Naive thymus-derived CD8-positive, alpha-beta T cell (primary cell): ENCODE measurements at regions not wholly inside any gene's neighbourhood (a gene's known extent, or its start where the extent isn't known, plus 50 kb on each side); places are given as distances from the start of the nearest gene placed in this dataset.

Experiments used
- ATAC-seq, 2 donors: fragments of 150-1000 bp; cut with Tn5 transposase in 1 of 2; sonication (Bioruptor Pico), chemical (Tn5 transposase) in 1 of 2; 1 replicate in 1 of 2; 2 replicates in 1 of 2; pipeline ENCODE4 v1.10.0; 2021; ENCODE audit warnings: mild to moderate bottlenecking in 2 of 2, moderate library complexity in 2 of 2
- POLR2A ChIA-PET: fragments of 350-600 bp; sonication (Branson Sonifier 250); formaldehyde crosslinking; loops from one replicate; lab custom pipeline; 2021; ENCODE audit warnings: antibody characterized with exemption; lab: Charles Lee
- DNase-seq, 10 donors: peaks; one replicate each; pipeline versions ENCODE4 v3.0.0 to v3.0.0-alpha.2; 2020 to 2022
- H3K27ac Mint-ChIP-seq, 10 donors: one replicate each; pipeline ENCODE4 v1.8.0; 2020 to 2022; ENCODE audit warnings: mild to moderate bottlenecking in 10 of 10, mixed read lengths in 10 of 10, moderate library complexity in 4 of 10, inconsistent platforms in 1 of 10
- H3K27me3 Mint-ChIP-seq, 5 donors: one replicate each; pipeline ENCODE4 v1.8.0; 2021 to 2022; ENCODE audit warnings: mixed read lengths in 5 of 5
- H3K36me3 Mint-ChIP-seq, 3 donors: one replicate each; pipeline ENCODE4 v1.8.0; 2020 to 2022; ENCODE audit warnings: mixed read lengths in 3 of 3, mild to moderate bottlenecking in 2 of 3, inconsistent platforms in 1 of 3
- H3K4me1 Mint-ChIP-seq, 4 donors: one replicate each; pipeline ENCODE4 v1.8.0; 2021 to 2022; ENCODE audit warnings: mixed read lengths in 4 of 4
- H3K4me3 Mint-ChIP-seq, 10 donors: one replicate each; pipeline ENCODE4 v1.8.0; 2020 to 2022; ENCODE audit warnings: mild to moderate bottlenecking in 10 of 10, mixed read lengths in 10 of 10, moderate library complexity in 6 of 10, inconsistent platforms in 1 of 10
- H3K9me3 Mint-ChIP-seq, 9 donors: one replicate each; pipeline ENCODE4 v1.8.0; 2020 to 2022; ENCODE audit warnings: mixed read lengths in 9 of 9, mild to moderate bottlenecking in 3 of 9, inconsistent platforms in 1 of 9, moderate library complexity in 1 of 9

DNA sequence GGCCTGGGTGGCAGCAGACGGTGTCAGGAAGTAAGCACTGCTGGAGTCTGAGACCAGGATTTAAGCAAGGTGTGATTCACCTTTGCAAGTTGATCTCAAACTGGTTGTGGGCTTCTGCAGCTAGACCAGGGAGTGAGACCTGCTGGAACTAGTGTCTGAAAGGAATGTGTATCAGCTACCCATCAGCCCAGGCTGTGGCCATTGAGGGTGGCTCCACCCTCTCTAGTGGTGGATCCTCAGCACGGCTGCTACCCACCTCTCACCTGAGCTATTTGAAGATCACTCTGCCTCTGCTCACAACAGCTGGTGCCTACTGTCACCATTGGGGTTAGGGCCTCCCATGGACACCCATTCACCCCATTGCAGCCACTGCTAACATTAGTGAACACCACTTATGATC is 140.3 kb upstream of the DCBLD2 start:
- H3K9me3 Mint-ChIP-seq, result peaks cover 0 to 20% (median 2%) of the 10 kb centered on the region in 9 donors
- ATAC-seq, result no peak
- POLR2A ChIA-PET, result no interaction called here
- H3K4me3 Mint-ChIP-seq, result no peak overlapping the region
- H3K27me3 Mint-ChIP-seq, result peaks cover 0 to 9% (median 0%) of the 10 kb centered on the region in 5 donors
- H3K27ac Mint-ChIP-seq, result no peak overlapping the region
- H3K36me3 Mint-ChIP-seq, result no peaks in the 10 kb centered on the region
- no peaks in the 10 kb centered on the region for H3K4me1 Mint-ChIP-seq
- DNase-seq, result no peak

GRCh38 chr3:99031778-99032177 is 130.3 kb upstream of the DCBLD2 start:
- no peak overlapping the region for H3K27ac Mint-ChIP-seq
- H3K4me1 Mint-ChIP-seq, result no peaks in the 10 kb centered on the region
- H3K9me3 Mint-ChIP-seq, result peaks cover 0 to 23% (median 12%) of the 10 kb centered on the region in 9 donors
- peaks cover 0 to 8% (median 5%) of the 10 kb centered on the region in 3 donors for H3K36me3 Mint-ChIP-seq
- POLR2A ChIA-PET, result no interaction called here
- H3K27me3 Mint-ChIP-seq, result peaks cover 0 to 14% (median 4%) of the 10 kb centered on the region in 5 donors
- H3K4me3 Mint-ChIP-seq, result no peak overlapping the region
- DNase-seq (no peak), ATAC-seq (no peak)

DNA sequence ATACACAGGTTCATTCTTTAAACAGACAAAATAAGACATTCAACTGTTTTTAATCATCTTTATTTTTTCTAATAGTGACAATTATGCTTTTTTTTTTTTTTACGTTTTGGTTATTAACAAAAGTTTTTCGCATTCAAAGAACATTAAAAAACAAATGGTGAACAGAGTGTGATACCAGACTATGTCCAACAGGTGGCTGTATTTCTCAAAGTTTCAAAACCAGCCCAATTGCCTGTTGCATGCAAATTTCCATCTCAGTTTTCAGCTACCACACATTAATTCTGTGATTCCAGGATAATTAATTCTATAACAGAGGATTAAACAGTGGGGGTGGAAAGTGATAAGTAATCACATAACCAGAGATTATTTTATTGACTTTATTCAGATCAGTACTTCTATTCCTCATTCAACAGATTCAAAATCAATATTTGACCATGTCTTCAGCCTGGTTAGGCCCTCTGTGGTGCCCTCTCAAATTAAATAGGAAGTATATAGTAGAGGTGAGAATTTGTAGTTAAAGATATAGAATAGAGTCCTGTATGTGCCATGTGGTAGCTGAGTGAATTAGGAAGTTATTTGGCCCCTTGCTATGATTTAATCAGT is 122.2 kb upstream of the DCBLD2 start:
- peak in 1 of 10 donors; percentile 9 for DNase-seq
- ATAC-seq, result no peak
- Mint-ChIP-seq H3K4me1 (no peaks in the 10 kb centered on the region), H3K27ac (no peak overlapping the region), H3K4me3 (no peak overlapping the region), H3K27me3 (peaks cover 4 to 23% (median 10%) of the 10 kb centered on the region in 5 donors), H3K9me3 (peaks cover 0 to 20% (median 10%) of the 10 kb centered on the region in 9 donors), H3K36me3 (peaks cover 0 to 13% (median 9%) of the 10 kb centered on the region in 3 donors)
- POLR2A ChIA-PET, result no interaction called here

DNA sequence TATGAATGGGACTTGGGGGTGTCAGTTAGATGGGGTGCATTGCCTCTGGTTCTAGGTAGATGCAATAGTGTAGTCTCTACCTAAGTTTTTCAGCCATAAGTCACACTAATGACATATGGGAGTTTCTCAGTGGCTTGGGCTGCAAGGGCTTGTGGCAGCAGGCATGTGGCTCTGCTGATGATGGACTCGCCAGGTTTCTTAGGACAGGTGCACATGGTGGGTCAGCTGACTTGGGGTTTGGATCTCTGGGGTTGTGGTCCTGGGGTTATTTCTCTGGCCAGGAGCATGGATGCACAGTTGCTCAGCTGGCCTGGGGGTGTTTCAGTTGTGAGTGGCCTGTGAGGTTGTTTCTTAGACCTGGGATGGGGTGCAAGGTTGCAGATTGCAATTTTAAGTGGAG is 120.0 kb upstream of the DCBLD2 start:
- no peaks in the 10 kb centered on the region for H3K4me1 Mint-ChIP-seq
- H3K9me3 Mint-ChIP-seq, result peaks cover 0 to 4% (median 0%) of the 10 kb centered on the region in 9 donors
- H3K4me3 Mint-ChIP-seq, result no peak overlapping the region
- H3K36me3 Mint-ChIP-seq, result peaks cover 0 to 4% (median 4%) of the 10 kb centered on the region in 3 donors
- H3K27ac Mint-ChIP-seq, result no peak overlapping the region
- ATAC-seq, result no peak
- no peak for DNase-seq
- POLR2A ChIA-PET, result no interaction called here
- peaks cover 0 to 23% (median 6%) of the 10 kb centered on the region in 5 donors for H3K27me3 Mint-ChIP-seq

DNA sequence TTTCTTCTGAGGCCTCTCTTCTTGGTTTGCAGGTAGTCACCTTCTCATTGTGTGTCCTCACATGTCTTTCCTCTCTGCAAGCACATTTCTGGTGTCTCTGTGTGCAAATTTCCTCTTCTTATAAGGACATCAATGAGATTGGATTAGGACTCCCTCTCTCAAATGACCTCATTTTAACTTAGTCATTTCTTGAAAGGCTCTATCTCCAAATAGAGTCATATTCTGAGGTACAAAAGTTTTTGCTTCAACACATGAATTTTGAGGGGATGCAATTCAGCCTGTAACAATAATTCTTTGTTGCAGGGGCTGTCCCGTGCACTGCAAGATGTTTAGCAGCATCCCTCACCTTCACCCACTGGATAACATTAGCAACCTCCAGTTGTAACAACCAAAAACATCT is 115.0 kb upstream of the DCBLD2 start:
- peaks cover 0 to 14% (median 2%) of the 10 kb centered on the region in 5 donors for H3K27me3 Mint-ChIP-seq
- H3K27ac Mint-ChIP-seq, result no peak overlapping the region
- DNase-seq, result no peak
- POLR2A ChIA-PET, result no interaction called here
- no peak for ATAC-seq
- no peaks in the 10 kb centered on the region for H3K9me3 Mint-ChIP-seq
- no peaks in the 10 kb centered on the region for H3K36me3 Mint-ChIP-seq
- H3K4me3 Mint-ChIP-seq, result no peak overlapping the region
- no peaks in the 10 kb centered on the region for H3K4me1 Mint-ChIP-seq

- Mint-ChIP-seq H3K27ac (no peak overlapping the region), H3K4me3 (no peak overlapping the region), H3K27me3 (peaks cover 0 to 14% (median 2%) of the 10 kb centered on the region in 5 donors), H3K9me3 (no peaks in the 10 kb centered on the region), H3K4me1 (no peaks in the 10 kb centered on the region), H3K36me3 (no peaks in the 10 kb centered on the region)
- ATAC-seq (no peak), DNase-seq (no peak)
- POLR2A ChIA-PET, result no interaction called here
Measured at GRCh38 chr3:99013777-99014315, 112.4 kb upstream of the DCBLD2 start.

DNA sequence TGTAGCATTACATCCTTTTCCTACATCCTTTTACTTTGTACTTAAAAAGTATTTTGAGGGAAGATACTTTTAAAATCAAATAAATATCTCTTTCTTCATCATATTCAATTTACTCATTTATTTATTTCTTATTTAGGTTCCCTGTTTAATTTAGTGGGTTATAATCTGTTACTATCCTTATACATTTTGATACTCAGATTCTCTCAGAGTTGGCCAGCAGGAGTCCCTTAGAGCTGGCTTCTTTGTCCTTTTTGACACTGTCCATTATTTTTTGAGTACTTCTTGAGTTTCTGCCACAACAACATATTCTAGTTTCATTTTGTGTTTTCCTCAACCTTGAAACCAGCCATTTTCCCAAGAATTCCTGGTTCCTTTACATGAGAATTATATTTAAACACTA is 111.6 kb upstream of the DCBLD2 start:
- ATAC-seq (no peak), DNase-seq (no peak)
- Mint-ChIP-seq H3K36me3 (no peaks in the 10 kb centered on the region), H3K27me3 (peaks cover 0 to 21% (median 4%) of the 10 kb centered on the region in 5 donors), H3K4me1 (no peaks in the 10 kb centered on the region), H3K4me3 (no peak overlapping the region), H3K27ac (no peak overlapping the region), H3K9me3 (no peaks in the 10 kb centered on the region)
- POLR2A ChIA-PET, result no interaction called here

GRCh38 chr3:99012051-99012450 is 110.6 kb upstream of the DCBLD2 start:
- Mint-ChIP-seq H3K27ac (no peak overlapping the region), H3K9me3 (no peaks in the 10 kb centered on the region), H3K36me3 (no peaks in the 10 kb centered on the region), H3K4me1 (no peaks in the 10 kb centered on the region), H3K27me3 (peaks cover 0 to 21% (median 4%) of the 10 kb centered on the region in 5 donors), H3K4me3 (no peak overlapping the region)
- DNase-seq (no peak), ATAC-seq (no peak)
- POLR2A ChIA-PET, result no interaction called here

GRCh38 chr3:99009851-99010250 is 108.4 kb upstream of the DCBLD2 start:
- Mint-ChIP-seq H3K9me3 (peaks cover 0 to 4% (median 0%) of the 10 kb centered on the region in 9 donors), H3K4me1 (no peaks in the 10 kb centered on the region), H3K27me3 (peaks cover 0 to 21% (median 6%) of the 10 kb centered on the region in 5 donors), H3K4me3 (no peak overlapping the region), H3K36me3 (no peaks in the 10 kb centered on the region), H3K27ac (no peak overlapping the region)
- ATAC-seq (no peak), DNase-seq (no peak)
- POLR2A ChIA-PET, result no interaction called here

- Mint-ChIP-seq H3K9me3 (peaks cover 0 to 13% (median 0%) of the 10 kb centered on the region in 9 donors), H3K4me1 (no peaks in the 10 kb centered on the region), H3K4me3 (no peak overlapping the region), H3K27ac (no peak overlapping the region), H3K36me3 (no peaks in the 10 kb centered on the region), H3K27me3 (peaks cover 3 to 23% (median 7%) of the 10 kb centered on the region in 5 donors)
- ATAC-seq, result no peak
- POLR2A ChIA-PET, result no interaction called here
- no peak for DNase-seq
Measured at GRCh38 chr3:99006686-99007085, 105.2 kb upstream of the DCBLD2 start.

- Mint-ChIP-seq H3K9me3 (peaks cover 0 to 13% (median 0%) of the 10 kb centered on the region in 9 donors), H3K4me1 (no peaks in the 10 kb centered on the region), H3K27ac (no peak overlapping the region), H3K36me3 (no peaks in the 10 kb centered on the region), H3K27me3 (peaks cover 3 to 32% (median 6%) of the 10 kb centered on the region in 5 donors), H3K4me3 (no peak overlapping the region)
- DNase-seq, result no peak
- ATAC-seq, result no peak
- POLR2A ChIA-PET, result no interaction called here
Measured at GRCh38 chr3:98999675-99000074, 98.2 kb upstream of the DCBLD2 start.

DNA sequence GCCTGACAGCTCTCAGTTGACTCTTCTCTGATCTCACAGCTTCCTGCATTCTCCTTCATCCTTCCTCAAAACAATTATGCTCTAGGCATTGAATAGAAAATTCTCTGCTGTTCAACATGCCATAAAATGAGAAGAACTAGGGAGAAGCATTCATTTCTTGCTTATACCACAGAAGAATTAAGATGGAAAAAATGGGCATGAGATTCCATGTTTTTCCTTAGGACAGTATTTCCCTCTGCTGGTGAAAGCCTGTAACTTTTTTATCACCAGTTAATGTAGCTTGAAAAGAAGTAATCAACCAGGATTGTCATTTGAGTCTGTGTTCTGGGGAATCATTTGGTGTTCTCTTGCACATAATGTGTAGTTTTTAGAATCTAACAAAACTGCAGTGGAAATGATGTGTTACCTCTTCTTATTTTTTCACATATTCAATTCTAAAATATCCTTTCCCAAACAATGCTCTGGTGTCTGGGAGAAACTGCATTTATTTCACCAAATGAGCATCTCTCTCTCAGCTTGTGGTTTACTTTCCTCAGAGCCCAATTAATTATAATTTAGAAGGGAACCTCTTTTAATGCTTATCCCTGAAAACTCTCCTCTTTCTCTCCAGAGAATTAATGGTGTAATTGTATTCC is 92.8 kb upstream of the DCBLD2 start:
- DNase-seq, result no peak
- ATAC-seq, result no peak
- Mint-ChIP-seq H3K9me3 (peaks cover 0 to 6% (median 0%) of the 10 kb centered on the region in 9 donors), H3K4me3 (no peak overlapping the region), H3K27ac (no peak overlapping the region), H3K36me3 (no peaks in the 10 kb centered on the region), H3K27me3 (peaks cover 0 to 17% (median 0%) of the 10 kb centered on the region in 5 donors), H3K4me1 (no peaks in the 10 kb centered on the region)
- POLR2A ChIA-PET, result no interaction called here

DNA sequence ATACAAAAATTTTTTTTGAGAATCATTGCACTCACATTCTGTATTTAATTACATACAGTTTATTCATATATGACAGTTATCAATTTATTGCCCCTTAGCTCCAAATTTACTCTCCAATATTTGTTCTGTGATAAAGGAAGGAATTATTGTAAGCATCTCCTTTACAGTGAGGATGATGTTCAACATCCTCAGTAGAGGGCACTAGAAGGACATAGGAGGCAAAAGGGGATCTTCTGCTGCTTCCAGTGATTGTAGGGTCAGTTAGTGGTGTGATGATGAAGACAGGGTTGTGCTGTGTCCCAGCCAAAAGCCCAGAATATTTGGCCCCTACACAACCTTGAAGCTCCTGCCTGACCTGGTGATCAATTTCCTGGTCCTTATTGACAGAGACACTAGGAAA is 89.9 kb upstream of the DCBLD2 start:
- Mint-ChIP-seq H3K27me3 (peaks cover 1 to 24% (median 4%) of the 10 kb centered on the region in 5 donors), H3K9me3 (peaks cover 0 to 7% (median 0%) of the 10 kb centered on the region in 9 donors), H3K4me1 (no peaks in the 10 kb centered on the region), H3K36me3 (no peaks in the 10 kb centered on the region), H3K4me3 (no peak overlapping the region), H3K27ac (no peak overlapping the region)
- POLR2A ChIA-PET, result no interaction called here
- ATAC-seq, result no peak
- DNase-seq, result no peak
